Endothelial cell of umbilical vein (primary cell): ENCODE measurements at regions not wholly inside any gene's neighbourhood (a gene's known extent, or its start where the extent isn't known, plus 50 kb on each side); places are given as distances from the start of the nearest gene placed in this dataset.

Experiments
- BruUV-seq: library from RNA; stranded (reverse); fragments of 400-500 nt; replicated peaks from 2 replicates; lab custom pipeline; 2021; lab: Mats Ljungman, UMichigan
- CTCF ChIA-PET: fragments of 300-600, 350-600 bp; sonication (Branson Sonifier 250); formaldehyde crosslinking; loops from one replicate; lab custom pipeline; 2021; ENCODE audit warnings: antibody characterized with exemption, inconsistent platforms; lab: Charles Lee
- POLR2A ChIA-PET: fragments of 300-600, 350-600 bp; sonication (Branson Sonifier 250); formaldehyde crosslinking; loops from one replicate; lab custom pipeline; 2021; ENCODE audit warnings: antibody characterized with exemption, inconsistent platforms; lab: Charles Lee
- DNase-seq: peaks from one replicate; pipeline ENCODE4 v3.0.0-alpha.2; 2011; ENCODE audit warnings: low read depth, low spot score
- FAIRE-seq: peaks from 2 replicates; lab custom pipeline; 2011; peaks lifted over from hg19 to GRCh38; lab: Jason Lieb, UNC
- H2AFZ ChIP-seq: 2 replicates; pipeline ENCODE4 v1.6.0; 2012; ENCODE audit warnings: low read depth, low read length, control low read depth, inconsistent platforms
- H3K27ac ChIP-seq: 2 replicates; pipeline ENCODE4 v1.5.1; 2011; ENCODE audit warnings: low read depth, mild to moderate bottlenecking, control low read depth, low read length, moderate library complexity; ENCODE audit not compliant: insufficient read depth
- H3K27me3 ChIP-seq, 2 experiments: 2 replicates each; pipeline versions ENCODE4 v1.6.0 to v1.6.1; 2011; ENCODE audit warnings: low read length in 2 of 2, mixed read lengths in 1 of 2; ENCODE audit not compliant: control insufficient read depth in 2 of 2, insufficient read depth in 2 of 2
- H3K36me3 ChIP-seq, 2 experiments: 2 replicates in 1 of 2; 3 replicates in 1 of 2; pipeline ENCODE4 v1.5.1; 2011; ENCODE audit warnings: low read length in 2 of 2, mild to moderate bottlenecking in 1 of 2, moderate library complexity in 1 of 2; ENCODE audit not compliant: control insufficient read depth in 2 of 2, insufficient read depth in 2 of 2; ENCODE audit errors: extremely low read depth in 1 of 2
- H3K4me1 ChIP-seq: 3 replicates; pipeline ENCODE4 v1.5.1; 2011; ENCODE audit warnings: mild to moderate bottlenecking, low read length; ENCODE audit not compliant: control insufficient read depth, insufficient read depth; ENCODE audit errors: extremely low read depth
- H3K4me2 ChIP-seq: 2 replicates; pipeline ENCODE4 v1.6.1; 2011; ENCODE audit warnings: low read length, control low read depth, mixed read lengths; ENCODE audit not compliant: insufficient read depth
- H3K4me3 ChIP-seq, 3 experiments: fragments of 200-600 bp in 1 of 3; sonication (generic), shearing (Covaris generic) in 1 of 3; replicated peaks in 1 of 3; 2 replicates each; pipeline ENCODE4 v1.5.1; 2011 to 2016; ENCODE audit warnings: control low read depth in 3 of 3, low read length in 3 of 3, mild to moderate bottlenecking in 2 of 3, inconsistent platforms in 1 of 3, low read depth in 1 of 3, moderate library complexity in 1 of 3; ENCODE audit not compliant: insufficient read depth in 1 of 3
- H3K79me2 ChIP-seq: 2 replicates; pipeline ENCODE4 v1.6.0; 2012; ENCODE audit warnings: low read length, inconsistent platforms; ENCODE audit not compliant: control insufficient read depth, insufficient read depth
- H3K9ac ChIP-seq: replicated peaks from 2 replicates; pipeline ENCODE3; 2011; ENCODE audit warnings: low read length, control low read depth; ENCODE audit not compliant: insufficient read depth; ENCODE audit errors: extremely low read depth
- H3K9me1 ChIP-seq: replicated peaks from 3 replicates; pipeline ENCODE4 v1.6.0; 2011; ENCODE audit warnings: mild to moderate bottlenecking, low read length; ENCODE audit not compliant: control insufficient read depth, insufficient read depth; ENCODE audit errors: extremely low read depth
- H3K9me3 ChIP-seq: replicated peaks from 2 replicates; pipeline ENCODE4 v1.5.1; 2012; ENCODE audit warnings: low read length, inconsistent platforms; ENCODE audit not compliant: control insufficient read depth, insufficient read depth
- H4K20me1 ChIP-seq: replicated peaks from 2 replicates; pipeline ENCODE3; 2011; ENCODE audit warnings: mild to moderate bottlenecking, low read length; ENCODE audit not compliant: control insufficient read depth, insufficient read depth; ENCODE audit errors: extremely low read depth
- CTCF ChIP-seq, 2 donors: IDR thresholded peaks; 1 replicate in 1 of 2; 2 replicates in 1 of 2; pipeline ENCODE4 v1.5.1; 2011; ENCODE audit warnings: low read length in 2 of 2, mild to moderate bottlenecking in 2 of 2, moderate library complexity in 2 of 2, control low read depth in 1 of 2, inconsistent platforms in 1 of 2, low read depth in 1 of 2; ENCODE audit not compliant: insufficient read depth in 1 of 2; ENCODE audit errors: extremely low read depth in 1 of 2
- EZH2 ChIP-seq: IDR thresholded peaks from 2 replicates; pipeline ENCODE4 v1.6.1; 2012; ENCODE audit warnings: borderline replicate concordance, low read depth, mild to moderate bottlenecking, moderate library complexity, low read length, inconsistent platforms; ENCODE audit not compliant: severe bottlenecking
- FOS ChIP-seq: IDR thresholded peaks from 2 replicates; pipeline ENCODE4 v1.6.1; 2011; ENCODE audit warnings: mild to moderate bottlenecking, low read length, moderate library complexity, borderline replicate concordance; ENCODE audit not compliant: insufficient read depth
- GATA2 ChIP-seq: IDR thresholded peaks from 2 replicates; pipeline ENCODE4 v1.7.0; 2011; ENCODE audit warnings: low read depth, mild to moderate bottlenecking, moderate library complexity, mixed read lengths, low read length; ENCODE audit not compliant: insufficient read length, insufficient read depth
- JUN ChIP-seq: IDR thresholded peaks from 2 replicates; pipeline ENCODE4 v1.6.1; 2011; ENCODE audit warnings: borderline replicate concordance, low read depth; ENCODE audit not compliant: insufficient read length, insufficient read depth
- MYC ChIP-seq: IDR thresholded peaks from one replicate; pipeline ENCODE4 v1.6.1; 2011; ENCODE audit warnings: mild to moderate bottlenecking, low read depth, low read length
- POLR2A ChIP-seq: IDR thresholded peaks from 2 replicates; pipeline ENCODE4 v1.6.1; 2012; ENCODE audit warnings: low read depth, mild to moderate bottlenecking, control low read depth, low read length
- POLR2AphosphoS5 ChIP-seq: IDR thresholded peaks from 2 replicates; pipeline ENCODE4 v1.6.1; 2012; ENCODE audit warnings: low read depth, mild to moderate bottlenecking, control low read depth, low read length, moderate library complexity; ENCODE audit not compliant: insufficient read depth
- dilution Hi-C: fragments of 300-500 bp; cut with MboI; formaldehyde crosslinking; loops from one replicate; pipeline ENCODE4 v1.15.0; 2019; ENCODE audit warnings: low sequenced_read_pairs; ENCODE audit not compliant: extremely low pct_ligation_motif_present
- intact Hi-C: fragments of 100-400 bp; cut with micrococcal nuclease; formaldehyde crosslinking; loops from one replicate; pipeline ENCODE4 v1.10.0; 2022
- TF ChIP-seq, protein P1 (sequence below): IDR thresholded peaks from 2 replicates; pipeline ENCODE4 v1.6.1; 2011; ENCODE audit not compliant: insufficient read depth, insufficient read length

GRCh38 chr4:27916452-27917184 is 1056.0 kb downstream of the STIM2 start:
- no peak for TF ChIP-seq JUN
- TF ChIP-seq EZH2 = no peak
- no peak for TF ChIP-seq FOS
- no peak for TF ChIP-seq POLR2A
- TF ChIP-seq POLR2AphosphoS5 = no peak
- no peak for TF ChIP-seq MYC
- no peak for TF ChIP-seq GATA2
- no peak for TF ChIP-seq CTCF (IDR thresholded peaks at IDR 0.05; ENCODE audit: extremely low read depth in 1 of 2, insufficient read depth in 1 of 2, low read depth in 1 of 2, low read length in 2 of 2)
- TF ChIP-seq, protein P1, sequence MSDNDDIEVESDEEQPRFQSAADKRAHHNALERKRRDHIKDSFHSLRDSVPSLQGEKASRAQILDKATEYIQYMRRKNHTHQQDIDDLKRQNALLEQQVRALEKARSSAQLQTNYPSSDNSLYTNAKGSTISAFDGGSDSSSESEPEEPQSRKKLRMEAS = no peak
- no peak overlapping the region for H3K4me2 ChIP-seq
- dilution Hi-C loops (no loop called here), intact Hi-C loops (no loop called here)
- DNase-seq = no peak
- H3K9me1 ChIP-seq = no peaks in the 10 kb centered on the region
- no peaks in the 10 kb centered on the region for H3K9me3 ChIP-seq
- H3K9ac ChIP-seq = no peak overlapping the region
- BruUV-seq = no TSS peak
- H3K36me3 ChIP-seq = no peaks in the 10 kb centered on the region
- no peak overlapping the region for H3K27ac ChIP-seq
- H3K4me3 ChIP-seq = no peak overlapping the region
- no peaks in the 10 kb centered on the region for H3K4me1 ChIP-seq
- no peak for FAIRE-seq
- no peak overlapping the region for H2AFZ ChIP-seq
- POLR2A ChIA-PET = no interaction called here
- no peaks in the 10 kb centered on the region for H3K27me3 ChIP-seq
- H3K79me2 ChIP-seq = no peaks in the 10 kb centered on the region
- CTCF ChIA-PET = no interaction called here
- H4K20me1 ChIP-seq = no peaks in the 10 kb centered on the region
